Suprapubic skin (tissue), 4 donors: ENCODE measurements at regions not wholly inside any gene's neighbourhood (a gene's known extent, or its start where the extent isn't known, plus 50 kb on each side); places are given as distances from the start of the nearest gene placed in this dataset.

Experiments used
- CTCF ChIP-seq, 2 donors: fragments of 200-600 bp in 1 of 2; fragments of 450-650 bp in 1 of 2; sonication (generic) in 1 of 2; IDR thresholded peaks; one replicate each; pipeline ENCODE4 v1.5.1; 2016 to 2019; ENCODE audit warnings: antibody characterized with exemption in 2 of 2, mild to moderate bottlenecking in 1 of 2, moderate library complexity in 1 of 2
- POLR2A ChIP-seq, 2 donors: fragments of 450-650 bp; IDR thresholded peaks; one replicate each; pipeline ENCODE4 v1.6.1; 2017; ENCODE audit warnings: antibody characterized with exemption in 2 of 2, mild to moderate bottlenecking in 2 of 2, moderate library complexity in 2 of 2
- POLR2AphosphoS5 ChIP-seq, 3 donors: sonication (generic); formaldehyde crosslinking; IDR thresholded peaks; one replicate each; pipeline ENCODE4 v1.6.1; 2017; ENCODE audit warnings: antibody characterized with exemption in 3 of 3

- no peak for TF ChIP-seq CTCF (IDR thresholded peaks at IDR 0.05)
- TF ChIP-seq POLR2A (IDR thresholded peaks at IDR 0.05), result no peak
- no peak for TF ChIP-seq POLR2AphosphoS5 (IDR thresholded peaks at IDR 0.05)
Measured at GRCh38 chr6:66210964-66211363, 503.9 kb upstream of the EYS start.
